AG04449 (cell line): ENCODE measurements at regions not wholly inside any gene's neighbourhood (a gene's known extent, or its start where the extent isn't known, plus 50 kb on each side); places are given as distances from the start of the nearest gene placed in this dataset.
"Not testable (repeated sequence)": the region's sequence is repeated elsewhere in the genome, so short reads cannot be mapped to it uniquely, and the experiment has no call there.

ENCODE experiments used
- CTCF ChIA-PET: fragments of 350-600 bp; formaldehyde crosslinking; extraction: SDS; loops from one replicate; lab custom pipeline; 2021; ENCODE audit warnings: antibody characterized with exemption; lab: Yijun Ruan, JAX
- POLR2A ChIA-PET: fragments of 400-600, 350-600 bp; formaldehyde crosslinking; extraction: SDS; loops from one replicate; lab custom pipeline; 2020; ENCODE audit warnings: antibody characterized with exemption, inconsistent platforms; lab: Yijun Ruan, JAX
- DNase-seq: peaks from one replicate; pipeline ENCODE4 v3.0.0-alpha.2; 2010; ENCODE audit warnings: low read depth, low spot score
- H3K4me3 ChIP-seq: 2 replicates; pipeline ENCODE4 v1.5.1; 2011; ENCODE audit warnings: low read depth, mild to moderate bottlenecking, control low read depth, low read length
- TF ChIP-seq, protein P1 (sequence below): IDR thresholded peaks from one replicate; pipeline ENCODE4 v1.5.1; 2011; ENCODE audit warnings: mild to moderate bottlenecking, moderate library complexity, low read length, control low read depth, inconsistent platforms; ENCODE audit not compliant: insufficient read depth; ENCODE audit errors: missing control alignments

DNA sequence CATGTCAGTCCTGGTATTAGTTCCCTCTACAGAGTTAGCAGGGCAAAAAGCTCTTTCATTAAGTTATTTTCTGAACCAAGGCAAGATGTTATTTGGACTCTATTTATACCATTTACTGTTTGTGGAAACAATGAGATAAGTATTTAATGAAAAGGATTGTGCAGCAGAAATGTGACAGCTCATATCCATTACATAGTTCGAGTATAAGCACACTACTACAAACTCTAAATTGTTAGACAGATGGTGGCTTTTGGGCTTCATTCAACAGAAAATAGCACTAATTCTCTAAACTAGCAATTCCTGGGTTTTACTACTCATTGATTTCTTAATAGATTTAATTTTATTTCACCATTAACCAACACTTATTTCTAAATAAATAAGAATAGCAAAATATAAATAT is 95.2 kb upstream of the ANK2 start:
- no peak overlapping the region for H3K4me3 ChIP-seq
- TF ChIP-seq, protein P1, sequence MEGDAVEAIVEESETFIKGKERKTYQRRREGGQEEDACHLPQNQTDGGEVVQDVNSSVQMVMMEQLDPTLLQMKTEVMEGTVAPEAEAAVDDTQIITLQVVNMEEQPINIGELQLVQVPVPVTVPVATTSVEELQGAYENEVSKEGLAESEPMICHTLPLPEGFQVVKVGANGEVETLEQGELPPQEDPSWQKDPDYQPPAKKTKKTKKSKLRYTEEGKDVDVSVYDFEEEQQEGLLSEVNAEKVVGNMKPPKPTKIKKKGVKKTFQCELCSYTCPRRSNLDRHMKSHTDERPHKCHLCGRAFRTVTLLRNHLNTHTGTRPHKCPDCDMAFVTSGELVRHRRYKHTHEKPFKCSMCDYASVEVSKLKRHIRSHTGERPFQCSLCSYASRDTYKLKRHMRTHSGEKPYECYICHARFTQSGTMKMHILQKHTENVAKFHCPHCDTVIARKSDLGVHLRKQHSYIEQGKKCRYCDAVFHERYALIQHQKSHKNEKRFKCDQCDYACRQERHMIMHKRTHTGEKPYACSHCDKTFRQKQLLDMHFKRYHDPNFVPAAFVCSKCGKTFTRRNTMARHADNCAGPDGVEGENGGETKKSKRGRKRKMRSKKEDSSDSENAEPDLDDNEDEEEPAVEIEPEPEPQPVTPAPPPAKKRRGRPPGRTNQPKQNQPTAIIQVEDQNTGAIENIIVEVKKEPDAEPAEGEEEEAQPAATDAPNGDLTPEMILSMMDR = no peak
- no peak for DNase-seq
- ChIA-PET POLR2A (no interaction called here), CTCF (no interaction called here)

DNA sequence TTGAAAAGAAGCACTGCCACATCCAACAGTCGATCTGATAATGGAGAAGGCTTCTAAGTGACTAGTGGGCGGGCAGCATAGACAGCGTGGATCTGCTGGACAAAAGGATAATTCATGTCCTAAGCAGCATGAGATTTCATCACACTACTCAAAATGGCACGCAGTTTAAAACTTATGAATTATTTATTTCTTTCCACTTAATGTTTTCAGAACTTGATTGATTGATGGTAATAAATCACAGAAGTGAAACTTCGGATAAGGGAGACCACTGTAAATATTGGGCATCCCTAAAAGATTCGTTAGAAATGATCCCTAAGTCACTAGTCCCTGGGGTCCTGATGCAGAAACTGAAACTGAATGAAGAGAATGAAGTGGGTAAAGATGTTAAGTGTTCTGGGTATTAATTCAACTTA is 93.0 kb upstream of the ANK2 start:
- ChIA-PET POLR2A (no interaction called here), CTCF (no interaction called here)
- no peak overlapping the region for H3K4me3 ChIP-seq
- no peak for DNase-seq
- TF ChIP-seq, protein P1 = no peak

DNA sequence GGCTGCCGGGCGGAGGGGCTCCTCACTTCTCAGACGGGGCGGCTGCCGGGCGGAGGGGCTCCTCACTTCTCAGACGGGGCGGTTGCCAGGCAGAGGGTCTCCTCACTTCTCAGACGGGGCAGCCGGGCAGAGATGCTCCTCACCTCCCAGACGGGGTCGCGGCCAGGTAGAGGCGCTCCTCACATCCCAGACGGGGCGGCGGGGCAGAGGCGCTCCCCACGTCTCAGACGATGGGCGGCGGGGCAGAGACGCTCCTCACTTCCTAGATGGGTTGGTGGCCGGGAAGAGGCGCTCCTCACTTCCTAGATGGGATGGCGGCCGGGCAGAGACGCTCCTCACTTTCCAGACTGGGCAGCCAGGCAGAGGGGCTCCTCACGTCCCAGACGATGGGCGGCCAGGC is 91.7 kb upstream of the ANK2 start:
- POLR2A ChIA-PET, DNase-seq, H3K4me3 ChIP-seq, CTCF ChIA-PET: not testable (repeated sequence)

DNA sequence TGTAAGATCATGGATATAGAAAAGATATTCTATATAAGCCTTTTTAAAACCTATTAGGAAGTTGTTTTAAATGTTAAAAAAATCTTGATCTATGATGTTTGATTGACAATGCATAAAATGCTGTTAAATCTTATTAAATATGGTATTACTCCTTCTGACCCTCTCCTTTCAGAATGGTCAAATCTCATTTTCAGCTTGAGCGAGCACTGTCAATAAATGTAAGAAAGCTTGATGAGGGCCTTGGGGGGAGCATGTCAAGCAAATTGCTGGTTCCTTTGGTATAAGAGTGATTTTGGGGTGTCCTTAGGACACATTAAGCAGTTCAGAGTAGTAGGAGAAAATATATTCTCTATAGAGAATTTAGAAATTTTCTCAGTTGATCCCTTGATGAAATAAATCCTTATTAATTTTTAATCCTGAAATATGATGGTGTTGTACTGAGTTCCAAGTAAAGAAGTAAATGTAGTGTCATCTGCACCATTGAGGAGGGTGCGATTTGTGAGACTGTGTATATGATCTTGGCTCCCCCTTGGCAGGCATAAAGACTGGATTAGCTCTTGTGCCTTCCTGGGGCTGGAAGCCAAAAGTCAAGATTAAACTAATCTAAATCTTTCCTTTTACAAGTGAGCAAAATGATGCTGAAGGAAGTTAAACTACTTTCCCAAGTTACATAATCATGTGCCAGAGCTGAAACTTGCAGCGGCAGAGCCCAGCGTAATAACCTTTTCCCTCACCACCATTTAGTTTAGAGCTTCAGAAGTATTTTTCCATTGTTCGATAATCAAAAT is 82.6 kb upstream of the ANK2 start:
- ChIA-PET CTCF (interaction anchor here (3.7 kb wide), 1 partner anchor 15 kb away, joined by 16 read pairs; no protein-coding TSS in a partner anchor), POLR2A (no interaction called here)
- TF ChIP-seq, protein P1 = no peak
- no peak for DNase-seq
- no peak overlapping the region for H3K4me3 ChIP-seq

DNA sequence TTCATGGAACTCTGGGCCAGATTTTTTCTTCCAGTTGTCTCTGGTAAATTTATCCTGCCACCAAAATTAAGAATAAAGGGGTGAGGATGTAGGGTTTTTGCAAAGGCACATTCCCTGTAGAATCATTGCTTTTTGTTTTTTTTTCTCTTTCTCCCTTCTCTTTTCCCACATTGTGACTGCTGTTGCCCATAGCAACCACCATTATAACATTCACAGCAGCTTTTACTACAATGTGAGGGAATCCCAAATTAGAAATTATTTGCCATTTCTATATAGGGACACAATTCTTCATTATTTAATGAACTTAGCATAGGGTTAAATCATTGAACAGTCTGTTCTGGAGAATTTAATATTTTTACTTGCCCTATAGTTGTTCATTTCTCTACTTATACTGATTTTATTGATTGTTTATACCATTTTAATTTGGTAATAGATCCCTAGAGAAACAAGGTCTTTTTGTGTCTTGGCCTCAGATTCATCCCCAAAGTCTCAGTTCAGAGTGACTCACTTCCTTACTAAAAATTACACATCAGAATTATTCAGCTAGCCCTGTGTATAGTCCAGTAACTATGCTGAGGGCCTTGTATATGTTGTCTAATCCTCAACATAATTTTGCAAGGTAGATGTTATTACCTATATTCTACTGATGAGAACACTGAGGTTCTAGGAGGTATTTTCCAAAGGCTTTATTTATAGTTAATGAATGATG is 80.8 kb upstream of the ANK2 start:
- POLR2A ChIA-PET = no interaction called here
- TF ChIP-seq, protein P1 = no peak
- DNase-seq = no peak
- no peak overlapping the region for H3K4me3 ChIP-seq
- CTCF ChIA-PET = interaction anchor here (3.7 kb wide), 1 partner anchor 17 kb away, joined by 16 read pairs; no protein-coding TSS in a partner anchor

DNA sequence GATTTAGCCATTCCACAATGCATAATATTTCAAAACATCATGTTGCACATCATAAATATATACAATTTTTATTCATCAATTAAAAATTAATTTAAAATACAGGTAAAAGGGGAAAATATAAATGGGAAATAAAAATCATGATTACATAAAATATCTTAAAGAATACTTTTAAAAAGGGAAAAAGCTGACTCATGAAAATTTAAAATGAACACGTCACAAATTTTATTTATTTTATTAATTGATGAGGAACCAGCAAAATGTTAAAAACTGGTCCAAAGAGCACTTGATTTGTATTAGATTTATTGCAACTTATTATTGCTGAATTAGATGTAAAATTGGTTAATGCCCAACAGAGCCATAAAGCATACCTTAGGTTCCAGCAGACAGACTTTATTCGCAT is 78.5 kb upstream of the ANK2 start:
- TF ChIP-seq, protein P1 = no peak
- ChIA-PET POLR2A (no interaction called here), CTCF (interaction anchor here (1.9 kb wide), 1 partner anchor 209 kb away, joined by 6 read pairs; no protein-coding TSS in a partner anchor)
- DNase-seq = no peak
- H3K4me3 ChIP-seq = no peak overlapping the region
